Smooth muscle cell (in vitro differentiated cells): ENCODE measurements at regions not wholly inside any gene's neighbourhood (a gene's known extent, or its start where the extent isn't known, plus 50 kb on each side); places are given as distances from the start of the nearest gene placed in this dataset.

Experiments
- DNase-seq: peaks from one replicate; lab custom pipeline; 2025; ENCODE audit not compliant: unreplicated experiment; lab: John Stamatoyannopoulos, UW
- H2AFZ ChIP-seq: fragments of 200-600 bp; sonication (generic); 2 replicates; pipeline ENCODE4 v1.6.0; 2016; ENCODE audit warnings: antibody characterized with exemption, low read depth, mild to moderate bottlenecking
- H3F3A ChIP-seq: fragments of 200-600 bp; sonication (generic); 2 replicates; pipeline ENCODE4 v1.6.0; 2017; ENCODE audit warnings: antibody characterized with exemption, low read depth
- H3K27ac ChIP-seq: fragments of 200-600 bp; sonication (generic); 2 replicates; pipeline ENCODE4 v1.5.1; 2016; ENCODE audit warnings: low read depth, mild to moderate bottlenecking
- H3K27me3 ChIP-seq: fragments of 200-600 bp; sonication (generic); 2 replicates; pipeline ENCODE4 v1.6.1; 2016; ENCODE audit warnings: low read depth, mild to moderate bottlenecking
- H3K36me3 ChIP-seq: fragments of 200-600 bp; sonication (generic); 2 replicates; pipeline ENCODE4 v1.5.1; 2016; ENCODE audit warnings: low read depth
- H3K4me1 ChIP-seq: fragments of 200-600 bp; sonication (generic); 2 replicates; pipeline ENCODE4 v1.5.1; 2016; ENCODE audit warnings: low read depth
- H3K4me2 ChIP-seq: fragments of 200-600 bp; sonication (generic); 2 replicates; pipeline ENCODE4 v1.6.0; 2016; ENCODE audit warnings: mild to moderate bottlenecking
- H3K4me3 ChIP-seq: fragments of 200-600 bp; sonication (generic); 2 replicates; pipeline ENCODE4 v1.5.1; 2016; ENCODE audit warnings: mild to moderate bottlenecking
- H3K79me2 ChIP-seq: fragments of 200-600 bp; sonication (generic); 2 replicates; pipeline ENCODE4 v1.6.0; 2016; ENCODE audit warnings: low read depth, mild to moderate bottlenecking
- H3K9ac ChIP-seq: fragments of 200-600 bp; sonication (generic); 2 replicates; pipeline ENCODE4 v1.6.0; 2016; ENCODE audit warnings: low read depth
- H3K9me3 ChIP-seq: fragments of 200-600 bp; sonication (generic); replicated peaks from 2 replicates; pipeline ENCODE4 v1.5.1; 2016; ENCODE audit warnings: low read depth
- H4K20me1 ChIP-seq: fragments of 200-600 bp; sonication (generic); 2 replicates; pipeline ENCODE4 v1.6.0; 2016; ENCODE audit warnings: low read depth
- CTCF ChIP-seq: fragments of 200-600 bp; sonication (generic); IDR thresholded peaks from 2 replicates; pipeline ENCODE4 v1.5.1; 2017; ENCODE audit warnings: borderline replicate concordance, mild to moderate bottlenecking, antibody characterized with exemption; ENCODE audit not compliant: insufficient read depth, poor library complexity, severe bottlenecking
- WGBS: methylation state at CpG from one replicate; pipeline ENCODE4 v1.1.7; 2016; ENCODE audit warnings: low lambda C conversion rate; 5-methylcytosine and 5-hydroxymethylcytosine counted together

GRCh38 chr3:22241110-22241509 lies 490.1 kb upstream of the ZNF385D start:
- no peak for TF ChIP-seq CTCF
- Histone ChIP-seq H2AFZ (no peak overlapping the region), H3F3A (no peaks in the 10 kb centered on the region), H3K9ac (no peak overlapping the region), H3K27me3 (no peaks in the 10 kb centered on the region), H4K20me1 (no peaks in the 10 kb centered on the region), H3K9me3 (no peaks in the 10 kb centered on the region), H3K4me2 (no peak overlapping the region), H3K79me2 (no peaks in the 10 kb centered on the region), H3K27ac (no peak overlapping the region), H3K4me3 (no peak overlapping the region), H3K36me3 (no peaks in the 10 kb centered on the region), H3K4me1 (no peaks in the 10 kb centered on the region)
- no peak for DNase-seq
- 86% methylated on average over 2 of the region's 2 CpGs for WGBS

- Histone ChIP-seq H3K4me2 (peak overlapping the region; percentile 21), H3K4me3 (no peak overlapping the region), H3F3A (no peaks in the 10 kb centered on the region), H3K79me2 (no peaks in the 10 kb centered on the region), H3K9ac (no peak overlapping the region), H3K9me3 (no peaks in the 10 kb centered on the region), H2AFZ (no peak overlapping the region), H4K20me1 (no peaks in the 10 kb centered on the region), H3K4me1 (no peaks in the 10 kb centered on the region), H3K27ac (peak overlapping the region; percentile 73), H3K27me3 (no peaks in the 10 kb centered on the region), H3K36me3 (no peaks in the 10 kb centered on the region)
- DNase-seq = no peak
- 84% methylated on average over 3 of the region's 3 CpGs for WGBS
- no peak for TF ChIP-seq CTCF
Observed at GRCh38 chr3:22244761-22245521, 493.9 kb upstream of the ZNF385D start.

GRCh38 chr3:22245811-22246583 lies 495.0 kb upstream of the ZNF385D start:
- Histone ChIP-seq H3K27ac (peak overlapping the region; percentile 22), H4K20me1 (no peaks in the 10 kb centered on the region), H2AFZ (no peak overlapping the region), H3K9me3 (no peaks in the 10 kb centered on the region), H3K36me3 (no peaks in the 10 kb centered on the region), H3K9ac (no peak overlapping the region), H3K27me3 (no peaks in the 10 kb centered on the region), H3K4me3 (no peak overlapping the region), H3K79me2 (no peaks in the 10 kb centered on the region), H3K4me2 (peak overlapping the region; percentile 0), H3F3A (no peaks in the 10 kb centered on the region), H3K4me1 (no peaks in the 10 kb centered on the region)
- DNase-seq = no peak
- TF ChIP-seq CTCF = no peak
- 85% methylated on average over 3 of the region's 3 CpGs for WGBS
